D721Med (cell line): ENCODE measurements at regions not wholly inside any gene's neighbourhood (a gene's known extent, or its start where the extent isn't known, plus 50 kb on each side); places are given as distances from the start of the nearest gene placed in this dataset.

Experiments
- DNase-seq: peaks from one replicate; pipeline ENCODE4 v3.0.0; 2011; ENCODE audit warnings: low spot score; ENCODE audit not compliant: insufficient read length
- FAIRE-seq: peaks from 2 replicates; lab custom pipeline; 2011; peaks lifted over from hg19 to GRCh38; lab: Jason Lieb, UNC
- CTCF ChIP-seq: IDR thresholded peaks from 2 replicates; pipeline ENCODE4 v1.5.1; 2012; ENCODE audit warnings: mild to moderate bottlenecking, control low read depth; ENCODE audit not compliant: insufficient read depth; ENCODE audit errors: missing control alignments

GRCh38 chr5:26278078-26278477 lies 760.3 kb downstream of the CDH9 start:
- DNase-seq (no peak), FAIRE-seq (no peak)
- TF ChIP-seq CTCF = no peak

- DNase-seq (no peak), FAIRE-seq (no peak)
Measured at GRCh38 chr5:26259081-26259480, 779.3 kb downstream of the CDH9 start.

GRCh38 chr5:26245321-26245720 lies 793.1 kb downstream of the CDH9 start:
- FAIRE-seq (no peak), DNase-seq (no peak)
- TF ChIP-seq CTCF = no peak

More at GRCh38 chr5:26259081-26259480, 779.3 kb downstream of the CDH9 start:
- no peak for TF ChIP-seq CTCF

GRCh38 chr5:26239588-26239987 lies 798.8 kb downstream of the CDH9 start:
- TF ChIP-seq CTCF = no peak
- DNase-seq (no peak), FAIRE-seq (no peak)

- no peak for TF ChIP-seq CTCF
- DNase-seq = no peak
- FAIRE-seq = no peak
Measured at GRCh38 chr5:26237489-26237888, 800.9 kb downstream of the CDH9 start.

- FAIRE-seq (no peak), DNase-seq (no peak)
- no peak for TF ChIP-seq CTCF
Measured at GRCh38 chr5:26236936-26237335, 801.5 kb downstream of the CDH9 start.

GRCh38 chr5:26232706-26233105 lies 805.7 kb downstream of the CDH9 start:
- FAIRE-seq (no peak), DNase-seq (no peak)
- TF ChIP-seq CTCF = no peak
